ENCODE measurements at regions not wholly inside any gene's neighbourhood (a gene's known extent, or its start where the extent isn't known, plus 50 kb on each side); places are given as distances from the start of the nearest gene placed in this dataset.

DNA sequence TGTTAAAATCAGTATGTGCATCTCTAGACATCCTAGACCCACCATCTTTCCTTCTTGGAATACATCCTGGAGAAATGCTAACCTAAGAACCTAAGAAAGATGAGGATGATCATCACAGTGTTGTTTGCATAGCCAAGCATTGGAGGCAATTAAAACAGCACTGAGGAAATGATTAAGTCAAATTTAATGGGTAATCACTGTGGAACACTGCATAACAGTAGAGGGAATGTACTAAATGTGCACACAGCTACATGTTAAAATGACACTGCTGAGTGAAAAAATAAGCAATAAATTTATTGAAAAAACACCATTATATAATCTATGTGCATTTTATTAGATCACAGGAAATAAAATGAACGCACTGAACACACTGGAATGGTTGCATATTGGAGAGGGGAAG lies 987.1 kb upstream of the SEL1L start:
- TF ChIP-seq POLR2AphosphoS5 (IDR thresholded peaks at IDR 0.05) = no peak
- TF ChIP-seq, protein P1, sequence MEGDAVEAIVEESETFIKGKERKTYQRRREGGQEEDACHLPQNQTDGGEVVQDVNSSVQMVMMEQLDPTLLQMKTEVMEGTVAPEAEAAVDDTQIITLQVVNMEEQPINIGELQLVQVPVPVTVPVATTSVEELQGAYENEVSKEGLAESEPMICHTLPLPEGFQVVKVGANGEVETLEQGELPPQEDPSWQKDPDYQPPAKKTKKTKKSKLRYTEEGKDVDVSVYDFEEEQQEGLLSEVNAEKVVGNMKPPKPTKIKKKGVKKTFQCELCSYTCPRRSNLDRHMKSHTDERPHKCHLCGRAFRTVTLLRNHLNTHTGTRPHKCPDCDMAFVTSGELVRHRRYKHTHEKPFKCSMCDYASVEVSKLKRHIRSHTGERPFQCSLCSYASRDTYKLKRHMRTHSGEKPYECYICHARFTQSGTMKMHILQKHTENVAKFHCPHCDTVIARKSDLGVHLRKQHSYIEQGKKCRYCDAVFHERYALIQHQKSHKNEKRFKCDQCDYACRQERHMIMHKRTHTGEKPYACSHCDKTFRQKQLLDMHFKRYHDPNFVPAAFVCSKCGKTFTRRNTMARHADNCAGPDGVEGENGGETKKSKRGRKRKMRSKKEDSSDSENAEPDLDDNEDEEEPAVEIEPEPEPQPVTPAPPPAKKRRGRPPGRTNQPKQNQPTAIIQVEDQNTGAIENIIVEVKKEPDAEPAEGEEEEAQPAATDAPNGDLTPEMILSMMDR (IDR thresholded peaks at IDR 0.05) = no peak
- TF ChIP-seq EP300 (IDR thresholded peaks at IDR 0.05) = no peak
- TF ChIP-seq POLR2A (IDR thresholded peaks at IDR 0.05) = no peak
